Embryonic facial prominence (tissue), 1 donor: ENCODE measurements at regions not wholly inside any gene's neighbourhood (a gene's known extent, or its start where the extent isn't known, plus 50 kb on each side); places are given as distances from the start of the nearest gene placed in this dataset.

Experiments
- DNase-seq: peaks from one replicate; pipeline ENCODE4 v3.0.0-alpha.2; 2016; ENCODE audit errors: extremely low spot score

DNA sequence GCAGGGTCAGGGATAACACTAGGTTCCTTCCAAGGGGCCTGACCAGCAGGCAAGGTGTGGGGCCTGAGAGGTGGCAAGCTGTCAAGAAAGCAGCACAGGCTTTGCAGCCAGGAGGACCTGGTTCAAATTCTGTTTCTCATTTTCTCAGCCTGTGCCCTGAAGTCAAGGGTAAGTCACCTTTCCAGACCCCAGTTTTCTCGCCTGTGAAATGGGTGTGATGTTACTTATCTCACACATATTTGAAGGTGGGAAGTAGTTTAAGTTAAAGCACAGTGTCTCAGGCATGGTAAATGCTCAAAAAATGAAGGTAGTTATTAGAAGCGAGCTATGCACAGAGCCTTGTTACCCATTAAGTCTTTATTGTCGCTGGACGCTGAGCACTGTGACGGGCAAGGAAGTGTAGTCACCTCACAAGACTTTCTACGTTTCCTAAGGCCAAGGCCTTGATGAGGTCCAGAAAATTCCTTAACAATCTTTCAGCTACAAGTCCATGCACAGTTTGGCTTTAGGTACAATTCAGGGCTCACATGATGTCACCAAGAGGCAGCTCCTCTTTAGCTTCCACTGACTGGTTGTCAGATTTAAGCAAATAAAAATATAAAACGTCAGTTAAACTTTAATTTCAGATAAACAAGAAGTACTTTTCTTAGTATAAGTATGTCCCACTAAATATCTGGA, 522.6 kb upstream of the PROK2 start:
- DNase-seq = no peak

DNA sequence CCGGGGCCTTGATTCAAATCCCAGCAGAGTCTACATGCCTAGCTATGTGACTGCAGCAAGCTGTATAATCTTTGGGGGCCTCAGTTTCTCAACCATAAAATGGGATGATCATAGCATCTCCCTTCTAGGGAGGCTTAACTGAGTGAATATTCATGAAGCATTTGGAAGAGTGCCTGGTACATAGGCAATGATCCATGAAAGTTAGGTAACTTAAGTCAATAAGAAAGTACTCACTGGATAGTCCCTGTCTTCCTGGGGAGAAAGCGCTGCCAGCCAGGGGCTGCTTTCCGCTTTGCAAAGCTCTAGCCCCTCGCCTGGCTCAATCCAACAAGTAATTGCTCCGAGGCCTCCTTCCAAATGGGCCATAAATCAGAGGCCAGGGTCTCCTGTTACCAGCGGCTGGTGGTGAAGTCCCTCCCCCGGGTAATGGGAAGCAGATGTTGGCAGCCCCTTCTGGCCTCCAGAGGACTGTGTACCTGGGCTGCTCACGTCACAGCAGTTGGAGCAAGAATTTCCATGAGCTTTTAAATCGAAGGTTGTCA, 521.9 kb upstream of the PROK2 start:
- DNase-seq = peak; percentile 90

DNA sequence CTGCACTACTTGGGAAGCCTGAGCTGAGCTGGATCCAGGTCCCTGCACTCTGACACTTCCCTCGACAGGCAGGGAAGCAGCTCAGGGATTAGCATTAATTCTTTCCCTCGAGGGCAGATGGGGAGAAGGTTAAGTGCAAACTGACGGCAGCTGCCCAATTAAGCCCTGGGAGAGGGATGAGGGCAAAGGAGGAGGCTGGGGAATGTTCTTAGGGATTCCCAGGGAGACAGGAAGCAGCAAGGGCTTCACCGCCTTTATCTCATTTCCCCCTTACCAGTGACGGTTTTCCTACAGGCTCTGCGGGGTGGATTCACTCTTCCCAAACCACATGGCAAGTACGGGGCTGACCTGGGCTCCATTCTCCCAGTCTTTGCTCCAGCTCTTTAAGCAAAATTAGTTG, 519.0 kb upstream of the PROK2 start:
- no peak for DNase-seq

DNA sequence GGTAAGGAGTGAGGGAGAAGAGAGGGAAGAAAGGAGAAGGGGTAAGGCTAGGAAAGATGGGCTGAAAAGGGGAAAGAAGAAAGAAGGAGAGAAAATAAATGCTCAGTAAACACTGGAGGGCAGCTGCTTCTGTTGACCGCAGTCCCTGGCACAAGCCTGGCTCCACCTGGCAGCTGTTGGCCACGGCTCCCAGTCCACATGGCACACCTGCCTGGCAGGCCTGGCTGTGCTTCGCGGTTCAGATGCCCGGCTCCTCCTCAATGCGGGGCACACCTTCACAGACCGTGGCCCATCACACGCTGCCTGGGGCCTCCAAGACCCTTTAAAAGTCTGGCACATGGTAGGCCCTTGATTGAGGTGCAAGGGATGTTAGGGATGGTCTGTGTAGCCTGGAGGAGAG, 516.8 kb upstream of the PROK2 start:
- no peak for DNase-seq

DNA sequence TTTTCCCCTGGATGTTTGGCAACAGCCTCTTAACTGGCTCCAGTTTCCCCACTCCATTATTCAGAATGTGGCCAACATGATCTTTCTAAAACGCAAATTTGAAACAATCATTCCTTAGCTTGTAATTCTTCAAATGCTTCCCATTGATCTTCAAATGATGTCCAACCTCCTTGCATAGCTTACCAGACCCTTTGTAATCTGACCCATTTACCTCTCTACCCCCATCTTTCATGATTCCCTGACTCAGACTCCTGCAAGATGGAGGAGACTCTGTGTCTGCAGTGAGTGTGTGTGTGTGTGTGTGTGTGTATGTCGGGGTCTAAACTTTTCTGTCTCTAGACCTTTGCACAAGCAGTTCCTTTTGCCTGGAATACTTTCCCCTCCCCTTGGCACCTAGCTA, 515.7 kb upstream of the PROK2 start:
- DNase-seq = no peak

DNA sequence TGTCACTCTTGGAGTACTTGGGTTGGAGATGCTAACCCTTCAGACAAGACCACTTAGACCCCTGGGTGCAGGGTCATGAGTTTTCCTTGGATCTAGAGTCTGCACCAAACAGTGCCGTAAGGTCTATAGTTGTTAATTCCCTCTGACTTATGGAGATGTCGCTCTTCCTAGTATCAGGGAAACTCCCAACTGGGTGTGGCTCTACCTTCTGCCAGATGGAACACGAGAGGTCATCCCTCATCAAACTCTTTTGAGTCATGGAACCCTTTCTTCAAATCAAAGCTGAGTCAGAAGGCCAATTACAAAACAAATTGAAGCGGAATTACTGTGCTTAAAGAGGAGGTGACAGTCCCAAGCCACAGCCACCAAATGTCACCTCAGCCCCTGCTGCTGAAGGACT, 514.9 kb upstream of the PROK2 start:
- DNase-seq = no peak

DNA sequence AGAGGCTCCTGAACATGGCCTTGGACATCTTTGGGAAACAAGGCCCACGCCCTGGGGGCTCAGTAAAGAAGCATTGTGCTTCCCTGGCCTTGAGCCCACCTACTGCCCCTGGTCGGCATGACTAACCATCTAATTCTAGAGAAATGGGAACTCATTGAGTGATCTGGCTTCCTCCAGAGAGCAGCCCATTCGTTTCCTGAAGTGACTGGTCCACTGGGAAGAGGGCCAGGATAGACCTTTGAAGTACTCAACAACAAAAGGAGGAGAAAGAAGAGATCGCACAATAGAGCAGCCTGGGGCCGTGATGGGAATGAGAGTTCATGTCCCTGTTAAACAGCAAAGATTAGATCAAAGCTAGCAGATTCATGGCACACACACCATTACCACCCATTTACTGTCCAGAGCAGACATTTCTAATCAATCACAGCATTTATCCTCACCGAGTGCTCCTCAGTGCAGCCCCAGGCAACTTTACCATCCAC, 514.4 kb upstream of the PROK2 start:
- no peak for DNase-seq

DNA sequence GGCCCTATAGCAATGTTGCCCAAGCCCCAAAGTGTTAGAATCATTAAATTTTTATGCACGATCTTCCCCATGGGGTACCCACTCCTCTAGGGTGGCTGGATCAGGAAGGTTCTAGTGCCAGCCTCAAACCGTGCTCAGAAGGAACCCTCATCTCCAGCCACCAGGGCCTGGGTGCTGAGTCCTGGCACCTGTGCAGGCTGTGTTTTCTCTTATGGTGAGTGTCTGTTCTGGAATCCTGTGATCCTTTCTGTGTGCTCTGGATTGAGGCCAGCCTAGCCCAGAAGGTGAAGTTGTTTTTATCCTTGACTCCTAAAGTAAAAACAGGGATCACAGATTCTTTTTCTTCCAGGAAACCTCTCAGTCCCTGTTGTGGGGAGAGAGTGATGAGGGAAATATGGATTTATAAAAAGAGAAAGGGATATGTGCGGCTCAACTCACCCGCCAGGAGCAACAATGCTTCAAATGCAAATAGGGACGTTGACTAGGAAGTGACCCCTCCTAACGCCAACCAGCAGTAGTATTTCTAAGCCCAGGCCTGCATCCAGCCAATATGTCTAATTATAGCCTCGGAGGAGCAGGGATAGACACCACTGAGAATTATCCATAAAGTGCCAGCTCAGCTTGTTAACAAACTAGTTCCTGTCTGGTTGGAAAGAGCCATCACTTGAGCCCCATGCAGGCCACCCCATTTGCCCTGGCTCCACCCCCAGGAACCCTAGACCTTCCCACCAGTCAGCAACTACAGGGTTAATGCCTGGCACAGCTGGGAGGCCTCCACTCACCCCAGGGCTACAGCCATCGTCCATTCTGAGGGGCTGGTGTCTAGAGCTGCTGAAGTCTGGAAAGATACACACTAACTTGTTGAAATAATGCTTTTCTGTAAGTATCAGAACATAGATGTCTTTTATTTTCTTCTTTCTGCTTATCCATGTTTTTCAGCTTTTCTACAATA, 513.5 kb upstream of the PROK2 start:
- no peak for DNase-seq

DNA sequence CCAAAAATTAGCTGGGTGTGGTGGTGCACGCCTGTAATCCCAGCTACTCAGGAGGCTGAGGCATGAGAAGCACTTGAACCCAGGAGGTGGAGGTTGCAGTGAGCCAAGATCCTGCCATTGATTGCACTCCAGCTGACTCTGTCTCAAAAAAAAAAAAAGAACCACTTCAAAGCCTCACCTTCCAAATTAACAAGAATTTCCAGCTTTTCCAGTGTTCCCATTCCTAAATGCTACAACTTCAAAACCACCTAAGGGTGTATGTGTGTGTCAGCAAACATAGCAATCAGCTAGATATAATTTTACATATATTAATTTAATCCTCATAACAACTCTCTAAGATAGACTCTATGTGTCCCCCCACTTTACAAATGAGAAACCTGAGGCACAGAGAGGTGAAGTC, 512.5 kb upstream of the PROK2 start:
- DNase-seq = no peak

DNA sequence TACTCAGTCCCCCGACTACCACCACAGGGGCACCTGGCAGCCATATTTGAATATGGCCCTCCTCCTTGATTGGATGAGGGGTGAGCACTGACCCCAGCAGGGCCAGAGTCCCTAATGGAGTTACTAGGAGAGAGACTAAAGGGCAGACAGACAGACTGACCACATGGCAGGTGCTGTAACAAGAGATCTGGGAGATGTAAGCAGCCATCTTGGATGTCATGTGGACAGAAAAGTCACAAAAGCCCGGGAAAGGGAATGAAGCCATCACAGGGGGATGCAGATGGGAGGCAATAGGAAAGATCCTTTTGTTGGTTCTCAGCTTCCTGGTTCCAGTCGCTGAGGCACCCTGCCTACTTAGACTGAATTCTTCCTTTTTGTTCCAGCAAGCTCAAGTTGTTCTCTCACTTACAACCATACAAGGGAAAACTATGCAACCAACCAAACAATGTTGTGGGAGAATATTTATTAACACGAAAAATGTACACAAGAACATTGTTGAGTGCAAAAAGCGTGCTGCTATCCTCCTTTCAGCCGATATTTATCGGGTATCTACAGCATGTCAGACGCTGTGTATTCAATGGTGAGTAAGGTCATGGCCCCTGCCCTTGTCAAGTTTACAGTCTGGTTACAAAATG, 511.6 kb upstream of the PROK2 start:
- DNase-seq = no peak

DNA sequence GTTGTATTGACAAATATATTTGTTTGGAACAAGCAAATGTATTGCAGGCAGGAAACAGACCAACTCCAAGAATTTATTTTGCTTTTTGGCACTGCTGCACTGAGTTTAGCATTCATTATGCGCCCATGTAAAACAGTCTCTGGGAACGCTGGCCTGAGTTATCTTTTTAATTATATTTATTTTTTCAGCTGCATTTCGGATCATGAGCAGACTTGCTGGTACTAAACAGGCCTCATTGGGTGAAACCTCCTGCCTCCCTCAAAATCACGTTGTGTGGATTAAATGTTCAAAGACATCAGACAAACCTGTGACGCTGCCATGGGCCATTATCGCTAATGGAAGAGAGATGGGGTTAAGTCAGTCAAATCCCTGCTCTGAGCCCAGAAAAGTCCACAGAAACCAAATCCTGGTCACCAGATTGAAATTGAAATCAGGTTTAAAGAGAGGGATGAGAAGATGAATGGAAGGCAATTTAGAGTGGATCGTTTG, 511.1 kb upstream of the PROK2 start:
- DNase-seq = no peak

DNA sequence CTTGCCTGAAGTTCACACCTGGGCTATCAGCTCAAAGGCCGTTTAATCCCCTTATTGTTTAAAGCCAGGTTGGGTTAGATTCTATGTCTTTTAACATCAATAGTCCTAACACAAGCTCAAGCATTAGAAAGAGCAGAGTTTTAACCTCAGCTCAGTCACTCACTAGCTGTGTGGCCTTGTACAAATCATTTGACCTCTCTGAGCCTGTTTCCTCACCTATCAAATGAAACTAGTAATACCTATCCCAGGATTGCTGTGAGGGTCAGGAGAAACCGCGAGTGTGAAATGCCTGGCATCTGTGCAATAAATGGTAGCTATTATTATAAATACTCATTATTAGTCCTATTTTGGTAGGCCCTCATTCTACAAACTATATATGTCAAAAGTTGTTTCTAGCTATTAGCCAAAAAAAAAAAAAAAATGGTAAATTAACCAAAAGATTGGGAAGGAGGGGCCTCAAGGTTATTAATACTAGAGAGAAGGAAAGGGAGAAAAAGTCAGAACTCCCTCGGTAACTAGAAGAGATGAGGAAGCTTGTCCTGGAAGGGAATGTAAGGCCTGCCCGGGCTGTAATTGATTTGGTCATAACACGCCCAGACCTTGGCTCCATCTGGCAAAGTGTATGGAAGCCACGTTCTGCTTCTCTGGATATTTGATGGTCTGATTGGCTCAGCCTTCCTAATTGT, 510.5 kb upstream of the PROK2 start:
- DNase-seq = no peak

DNA sequence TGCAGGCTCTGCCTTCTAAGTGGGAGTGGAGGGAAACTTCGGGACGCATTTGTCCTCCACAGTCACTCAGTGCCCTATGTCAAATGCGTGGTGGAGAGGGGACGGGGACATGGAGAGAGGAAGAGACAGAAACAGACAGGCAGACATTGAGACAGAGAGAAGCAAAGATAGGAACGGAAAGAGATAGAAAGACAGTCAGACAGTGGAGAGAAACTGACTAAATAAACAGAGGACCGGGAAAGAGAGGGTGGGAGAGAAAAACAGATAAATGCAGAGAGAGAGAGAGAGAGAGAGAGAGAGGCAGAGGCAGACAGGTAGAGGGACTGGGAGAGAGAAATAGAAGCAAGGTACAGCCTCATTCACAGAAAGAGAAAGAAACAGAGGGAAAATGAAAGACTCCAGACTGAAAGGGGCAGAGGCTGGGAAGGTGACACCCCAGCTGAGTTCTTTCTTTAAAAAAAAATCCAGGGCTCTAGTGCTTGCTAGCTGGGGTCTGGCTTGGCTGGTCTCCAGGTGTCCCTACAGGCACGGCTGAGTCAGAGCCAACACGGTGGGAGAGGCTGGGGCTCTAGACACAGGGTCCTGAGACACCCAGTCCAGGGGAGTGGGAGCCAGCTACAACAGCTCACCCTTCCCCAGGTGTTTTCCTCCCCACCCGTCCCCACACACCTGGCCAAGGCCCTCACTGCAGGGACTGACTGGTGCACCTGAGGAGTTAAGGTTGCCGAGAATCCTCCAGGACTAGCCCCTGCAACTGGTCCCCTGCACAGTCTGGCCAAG, 506.1 kb upstream of the PROK2 start:
- DNase-seq = no peak

DNA sequence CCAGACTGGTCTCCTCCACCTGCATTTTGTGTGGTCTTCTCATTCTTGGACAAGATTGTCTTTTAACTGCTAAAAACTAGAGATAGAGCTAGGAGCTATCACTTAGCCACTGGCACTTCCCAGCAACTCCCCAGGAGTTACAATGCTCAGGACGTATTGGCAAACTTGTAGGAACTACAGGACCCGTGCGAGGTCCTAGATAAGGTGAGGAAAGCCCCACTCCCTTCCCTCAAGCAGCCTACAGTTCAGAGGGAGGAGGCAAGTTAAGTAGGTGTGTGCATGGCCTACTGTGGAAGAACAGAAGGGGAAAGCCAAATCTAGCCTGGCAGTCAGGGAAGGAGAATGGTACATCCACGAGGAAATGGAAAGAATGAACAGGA, 504.7 kb upstream of the PROK2 start:
- DNase-seq = no peak

DNA sequence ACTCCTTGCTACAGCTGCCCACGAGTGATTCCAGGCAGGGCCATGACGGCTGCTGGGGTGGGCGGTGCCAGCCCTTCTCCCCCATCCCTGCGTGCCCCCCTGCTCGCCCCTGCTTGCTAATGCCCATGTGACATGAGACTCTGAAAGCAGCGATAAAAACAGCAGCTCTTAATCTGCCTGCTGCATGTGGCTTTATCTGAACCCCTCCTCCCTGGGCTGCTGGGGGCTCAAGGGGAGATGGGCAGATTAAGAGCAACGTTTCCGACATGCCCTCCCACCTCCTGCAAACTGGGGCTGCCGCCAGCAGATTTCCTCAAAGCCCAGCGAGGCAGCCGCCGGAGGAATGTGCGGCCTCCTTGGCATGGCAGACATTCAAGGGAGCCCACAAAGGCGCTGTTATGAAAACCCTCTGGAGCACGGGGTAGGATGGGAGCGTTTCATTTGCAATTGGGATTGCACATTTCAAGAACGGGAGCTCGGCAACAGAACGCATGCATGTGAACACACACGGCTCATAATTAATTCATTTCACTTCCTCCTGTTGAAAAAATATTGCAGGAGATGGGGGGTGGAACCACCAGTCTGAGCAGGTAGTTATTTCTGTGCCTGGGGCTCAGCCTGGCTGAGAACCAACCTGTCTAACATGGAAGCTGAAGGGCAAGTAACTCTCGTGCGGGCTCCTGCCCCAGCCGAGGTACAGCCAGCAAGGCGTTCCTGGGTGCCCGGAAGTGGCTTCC, 504.2 kb upstream of the PROK2 start:
- DNase-seq = peak; percentile 78

DNA sequence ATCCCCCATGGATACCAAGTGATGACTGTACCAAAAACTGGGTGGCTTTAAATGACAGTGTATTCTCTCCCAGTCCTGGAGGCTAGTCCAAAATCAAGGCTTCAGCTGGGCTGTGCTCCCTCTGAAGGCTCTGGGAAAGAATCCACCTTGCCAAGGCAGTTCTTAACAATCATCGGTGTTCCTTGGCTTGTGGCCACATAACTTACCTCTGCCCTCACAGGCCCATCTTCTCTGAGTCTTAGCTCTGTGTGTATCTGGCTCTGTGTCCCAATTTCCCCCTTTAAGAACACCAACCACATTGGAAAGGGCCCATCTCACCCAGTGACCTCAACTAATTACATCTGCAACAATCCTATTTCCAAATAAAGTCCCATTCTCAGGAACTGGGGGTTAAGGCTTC, 503.0 kb upstream of the PROK2 start:
- DNase-seq = no peak

DNA sequence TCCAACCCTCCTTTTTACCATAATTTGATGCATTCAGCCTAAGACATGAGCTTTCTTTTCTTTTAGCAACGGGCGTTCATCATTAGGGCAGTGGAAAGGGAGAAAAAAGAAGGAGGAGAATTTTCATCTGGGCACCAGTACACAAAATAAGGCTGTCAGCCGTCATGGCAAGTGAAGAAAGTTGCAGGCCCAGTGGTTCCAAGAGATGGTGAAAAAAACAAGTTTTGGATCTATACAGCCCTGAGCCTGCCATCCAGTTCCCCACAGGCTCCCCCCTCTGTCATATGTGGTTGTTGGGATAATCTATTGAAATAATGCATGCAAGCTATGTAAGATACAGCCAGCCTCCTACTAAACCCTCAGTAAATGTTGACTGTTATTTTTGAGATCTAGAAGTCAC, 500.6 kb upstream of the PROK2 start:
- DNase-seq = no peak

DNA sequence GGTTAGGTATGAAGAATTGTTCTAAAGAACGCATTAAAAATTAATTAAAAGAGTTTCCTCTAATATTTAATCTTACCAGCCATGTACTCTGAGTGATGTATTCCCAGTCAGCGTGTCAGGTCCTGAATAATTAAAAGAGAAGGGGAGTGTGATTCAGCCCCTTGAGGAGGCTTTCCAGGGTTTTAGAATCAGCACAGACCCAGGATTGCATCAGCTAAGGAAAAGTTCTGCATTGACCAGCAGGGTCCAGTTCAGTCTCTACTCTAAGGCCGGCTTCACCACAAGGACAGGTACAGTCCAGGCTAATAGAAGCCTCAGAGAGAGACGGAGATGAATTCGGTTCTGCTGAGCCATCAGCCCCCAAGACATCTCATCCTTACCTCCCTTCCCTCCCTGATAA, 499.5 kb upstream of the PROK2 start:
- no peak for DNase-seq

DNA sequence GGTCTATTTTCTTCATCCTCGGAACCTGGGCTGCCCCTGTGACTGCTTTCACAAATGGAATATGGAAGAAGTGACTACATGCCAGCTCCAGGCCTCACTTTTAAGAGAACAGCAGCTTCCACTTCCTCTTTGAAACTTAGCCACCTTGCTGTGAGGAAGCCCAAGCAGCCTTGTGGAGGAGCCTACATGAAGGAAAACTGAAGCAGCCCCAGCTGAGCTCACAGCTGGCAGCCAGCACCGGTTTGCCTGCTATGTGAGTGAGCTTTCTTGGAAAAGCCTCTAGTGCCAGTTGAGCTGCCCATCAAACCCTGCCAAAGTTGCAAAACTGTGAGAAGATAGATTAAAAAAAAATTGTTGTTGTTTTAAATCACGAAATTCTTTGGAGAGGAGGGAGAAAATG, 498.0 kb upstream of the PROK2 start:
- no peak for DNase-seq

DNA sequence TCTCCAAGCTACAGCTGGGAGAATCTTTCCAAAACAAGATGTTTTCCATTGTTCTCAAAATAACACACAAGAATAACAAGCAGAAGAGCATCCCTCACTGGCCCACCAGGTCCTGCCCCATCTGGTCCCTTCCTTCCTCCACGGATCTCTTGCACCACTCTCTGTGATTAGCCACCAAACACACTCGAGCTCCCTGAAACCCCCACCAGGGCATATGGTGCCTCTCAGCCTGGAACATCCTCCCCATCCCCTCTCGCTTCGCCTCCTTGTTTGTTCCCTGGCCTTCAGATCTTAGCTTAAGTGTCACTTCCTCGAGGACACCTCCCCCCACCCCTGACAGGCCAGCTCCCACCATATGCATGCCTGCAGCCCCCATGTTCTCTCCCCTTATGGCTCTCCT, 496.6 kb upstream of the PROK2 start:
- DNase-seq = no peak
